ENCODE measurements at regions not wholly inside any gene's neighbourhood (a gene's known extent, or its start where the extent isn't known, plus 50 kb on each side); places are given as distances from the start of the nearest gene placed in this dataset.

DNA sequence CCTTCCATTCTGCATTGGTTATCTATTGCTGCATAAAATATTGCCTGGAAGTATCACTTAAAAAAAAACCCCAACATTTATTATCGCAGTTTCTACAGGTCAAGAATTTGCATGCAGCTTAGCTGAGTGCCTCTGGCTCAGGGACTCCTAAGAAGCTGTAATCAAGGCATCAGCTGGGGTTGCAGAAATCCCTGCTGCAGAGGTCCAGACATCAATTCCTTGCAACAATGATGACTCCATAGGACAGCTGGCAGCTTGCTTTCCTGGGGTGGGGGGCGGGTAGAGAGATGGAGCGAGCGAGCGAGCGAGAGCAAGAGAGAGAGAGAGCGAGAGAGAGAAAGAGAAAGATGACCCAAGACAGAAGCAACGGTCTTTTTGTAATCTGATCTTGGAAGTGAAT, 308.1 kb downstream of the HAPSTR1 start:
- TF ChIP-seq, protein P1, sequence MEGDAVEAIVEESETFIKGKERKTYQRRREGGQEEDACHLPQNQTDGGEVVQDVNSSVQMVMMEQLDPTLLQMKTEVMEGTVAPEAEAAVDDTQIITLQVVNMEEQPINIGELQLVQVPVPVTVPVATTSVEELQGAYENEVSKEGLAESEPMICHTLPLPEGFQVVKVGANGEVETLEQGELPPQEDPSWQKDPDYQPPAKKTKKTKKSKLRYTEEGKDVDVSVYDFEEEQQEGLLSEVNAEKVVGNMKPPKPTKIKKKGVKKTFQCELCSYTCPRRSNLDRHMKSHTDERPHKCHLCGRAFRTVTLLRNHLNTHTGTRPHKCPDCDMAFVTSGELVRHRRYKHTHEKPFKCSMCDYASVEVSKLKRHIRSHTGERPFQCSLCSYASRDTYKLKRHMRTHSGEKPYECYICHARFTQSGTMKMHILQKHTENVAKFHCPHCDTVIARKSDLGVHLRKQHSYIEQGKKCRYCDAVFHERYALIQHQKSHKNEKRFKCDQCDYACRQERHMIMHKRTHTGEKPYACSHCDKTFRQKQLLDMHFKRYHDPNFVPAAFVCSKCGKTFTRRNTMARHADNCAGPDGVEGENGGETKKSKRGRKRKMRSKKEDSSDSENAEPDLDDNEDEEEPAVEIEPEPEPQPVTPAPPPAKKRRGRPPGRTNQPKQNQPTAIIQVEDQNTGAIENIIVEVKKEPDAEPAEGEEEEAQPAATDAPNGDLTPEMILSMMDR (conservative IDR thresholded peaks at IDR 0.05; ENCODE audit: low read depth), result no peak
- DNase-seq (ENCODE audit: low spot score), result no peak
- ChIA-PET CTCF (interaction anchor here (0.6 kb wide), 1 partner anchor 103 kb away, joined by 3 read pairs; no protein-coding TSS in a partner anchor), POLR2A (ENCODE audit: low non-redundant PET) (no interaction called here)
- H3K27ac ChIP-seq, result no peak overlapping the region

DNA sequence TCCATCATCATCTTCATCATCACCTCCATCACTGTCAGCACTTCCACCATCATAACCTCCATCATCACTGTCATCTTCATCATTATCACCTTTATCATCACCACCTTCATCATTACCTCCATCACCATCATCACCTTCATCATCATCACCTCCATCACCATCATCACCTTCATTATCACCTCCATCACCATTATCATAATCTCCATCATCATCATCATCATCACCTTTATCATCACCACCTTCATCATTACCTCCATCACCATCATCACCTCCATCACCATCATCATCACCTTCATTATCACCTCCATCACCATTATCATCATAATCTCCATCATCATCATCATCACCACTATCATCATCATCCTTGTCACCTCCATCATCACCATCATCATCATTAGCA, 309.7 kb downstream of the HAPSTR1 start:
- H3K27ac ChIP-seq, result no peak overlapping the region
- TF ChIP-seq, protein P1 (conservative IDR thresholded peaks at IDR 0.05; ENCODE audit: low read depth), result no peak
- POLR2A ChIA-PET (ENCODE audit: low non-redundant PET), result no interaction called here
- no peak for DNase-seq (ENCODE audit: low spot score)
- CTCF ChIA-PET, result no interaction called here

DNA sequence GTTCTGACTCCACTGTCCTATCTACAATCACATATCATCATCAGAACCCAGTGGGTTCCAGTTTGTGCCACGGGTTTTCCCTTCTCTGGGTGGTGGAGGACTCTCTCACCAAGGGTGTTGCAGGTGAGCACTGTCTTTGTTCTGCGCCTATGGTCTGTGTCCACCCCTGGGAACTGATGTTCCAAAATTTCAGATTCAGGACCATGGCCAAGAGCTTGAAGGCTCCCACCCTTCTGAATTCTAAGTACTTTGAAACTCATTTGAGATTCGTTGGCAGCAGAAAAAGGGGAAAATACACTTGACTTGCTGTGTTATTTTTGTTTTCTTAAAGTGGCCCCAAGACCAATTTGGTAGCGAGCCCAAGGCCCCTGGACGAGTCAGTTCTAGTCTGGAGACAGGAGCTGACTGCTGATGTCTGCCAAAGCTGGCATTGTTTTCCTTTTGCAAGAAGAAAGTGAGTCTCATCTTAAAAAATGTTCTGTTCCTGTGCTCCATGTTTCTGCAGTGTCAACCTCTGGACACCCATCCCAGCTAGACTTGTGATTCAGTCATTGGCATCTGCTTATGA, 310.9 kb downstream of the HAPSTR1 start:
- TF ChIP-seq, protein P1 (conservative IDR thresholded peaks at IDR 0.05; ENCODE audit: low read depth), result no peak
- CTCF ChIA-PET, result no interaction called here
- no peak for DNase-seq (ENCODE audit: low spot score)
- H3K27ac ChIP-seq, result no peak overlapping the region
- POLR2A ChIA-PET (ENCODE audit: low non-redundant PET), result no interaction called here

DNA sequence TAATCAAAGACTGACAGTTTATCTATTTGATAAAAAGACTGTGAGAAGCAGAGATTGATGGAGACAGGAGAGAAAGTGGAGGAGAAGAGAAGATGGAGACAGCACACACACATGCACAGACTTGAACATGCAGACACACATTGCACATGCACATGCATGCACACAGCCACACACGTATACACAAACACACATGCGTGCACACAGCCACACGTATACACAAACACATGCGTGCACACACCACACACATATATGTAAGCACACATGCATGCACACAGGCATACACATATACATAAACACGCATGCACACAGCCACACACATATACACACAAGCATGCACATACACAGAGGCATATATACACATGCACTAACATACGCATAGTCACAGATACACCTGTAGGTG, 313.4 kb downstream of the HAPSTR1 start:
- CTCF ChIA-PET, result no interaction called here
- POLR2A ChIA-PET (ENCODE audit: low non-redundant PET), result no interaction called here
- no peak for DNase-seq (ENCODE audit: low spot score)
- TF ChIP-seq, protein P1 (conservative IDR thresholded peaks at IDR 0.05; ENCODE audit: low read depth), result no peak
- H3K27ac ChIP-seq, result no peak overlapping the region

DNA sequence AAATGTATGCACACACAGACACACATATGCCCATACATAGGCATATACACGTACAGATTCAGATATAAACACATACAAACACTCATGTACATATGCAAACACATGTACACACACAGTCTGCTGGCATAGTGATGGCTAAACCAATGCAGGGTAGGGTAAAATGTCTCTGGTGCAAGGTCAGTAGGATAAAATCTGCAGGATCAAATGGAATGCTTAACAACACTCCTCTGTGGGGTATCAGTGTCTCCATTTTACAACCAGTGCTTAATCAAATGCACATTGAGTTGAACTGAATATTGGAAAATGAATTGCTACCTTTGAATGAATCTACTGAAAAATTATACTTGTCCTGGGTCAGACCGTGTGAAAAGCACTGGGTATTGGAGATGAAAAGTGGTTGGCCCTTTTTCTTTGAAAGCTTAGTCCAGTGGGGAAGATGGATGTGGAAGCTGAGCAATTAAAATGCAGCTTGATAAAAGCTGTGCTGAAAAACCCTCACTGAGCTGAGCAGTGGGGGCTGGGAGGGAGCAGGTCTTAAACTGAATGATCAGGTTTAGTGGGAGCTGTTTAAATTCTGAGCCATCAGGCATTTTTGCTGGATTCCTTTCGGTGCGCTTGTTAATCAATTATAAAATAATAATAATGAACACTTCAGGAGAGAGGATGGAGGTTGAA, 314.7 kb downstream of the HAPSTR1 start:
- CTCF ChIA-PET, result no interaction called here
- TF ChIP-seq, protein P1 (conservative IDR thresholded peaks at IDR 0.05; ENCODE audit: low read depth), result no peak
- H3K27ac ChIP-seq, result no peak overlapping the region
- POLR2A ChIA-PET (ENCODE audit: low non-redundant PET), result no interaction called here
- DNase-seq (ENCODE audit: low spot score), result no peak

DNA sequence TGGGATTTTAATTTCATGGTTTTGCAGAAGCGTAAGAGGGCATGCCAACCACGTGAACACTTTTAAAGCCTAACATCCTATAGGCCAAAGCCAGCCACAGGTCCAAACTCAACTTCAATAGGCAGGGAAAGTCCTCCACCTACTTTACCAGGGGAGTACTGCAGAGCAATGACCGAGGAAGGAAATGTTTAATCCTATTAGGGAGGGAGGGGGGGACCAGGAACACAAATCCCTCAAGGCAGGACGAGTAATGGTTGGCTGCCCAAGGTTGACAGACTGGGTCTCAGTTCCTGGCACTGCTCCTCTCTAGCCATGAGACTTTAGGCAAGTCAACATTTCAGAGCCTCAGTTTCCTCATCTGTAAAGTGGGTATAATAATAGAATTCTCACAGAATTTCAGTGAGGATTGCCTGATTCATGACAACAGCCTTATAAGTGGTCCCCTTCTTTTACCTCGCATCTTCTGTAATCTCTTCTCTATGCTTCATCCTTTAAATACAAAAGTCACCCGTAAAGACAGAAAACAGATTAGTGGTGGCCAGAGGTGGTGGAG, 315.8 kb downstream of the HAPSTR1 start:
- no peak overlapping the region for H3K27ac ChIP-seq
- TF ChIP-seq, protein P1 (conservative IDR thresholded peaks at IDR 0.05; ENCODE audit: low read depth), result no peak
- no peak for DNase-seq (ENCODE audit: low spot score)
- POLR2A ChIA-PET (ENCODE audit: low non-redundant PET), result no interaction called here
- CTCF ChIA-PET, result no interaction called here
